ENCODE measurements at regions not wholly inside any gene's neighbourhood (a gene's known extent, or its start where the extent isn't known, plus 50 kb on each side); places are given as distances from the start of the nearest gene placed in this dataset.
"Not testable (repeated sequence)": the region's sequence is repeated elsewhere in the genome, so short reads cannot be mapped to it uniquely, and the experiment has no call there.

GRCh38 chr1:148325031-148325430 is 158.1 kb downstream of the PPIAL4G start:
- not testable (repeated sequence) for TF ChIP-seq EZH2 (IDR thresholded peaks at IDR 0.05; ENCODE audit: low read length, missing control alignments); CTCF (conservative IDR thresholded peaks at IDR 0.05 in 1 of 2, IDR thresholded peaks at IDR 0.05 in 1 of 2; ENCODE audit: low read depth in 1 of 2, low read length in 2 of 2)
